ENCODE measurements at regions not wholly inside any gene's neighbourhood (a gene's known extent, or its start where the extent isn't known, plus 50 kb on each side); places are given as distances from the start of the nearest gene placed in this dataset.

- no peak for TF ChIP-seq CTCF (IDR thresholded peaks at IDR 0.05)
- no peak for TF ChIP-seq POLR2A (IDR thresholded peaks at IDR 0.05)
These were observed 440.5 kb downstream of the GPATCH2 start for GRCh38 chr1:217190359-217190758.
